ENCODE measurements at regions not wholly inside any gene's neighbourhood (a gene's known extent, or its start where the extent isn't known, plus 50 kb on each side); places are given as distances from the start of the nearest gene placed in this dataset.

- no peak for TF ChIP-seq CTCF (IDR thresholded peaks at IDR 0.05; ENCODE audit: control insufficient read depth, insufficient read depth, low read depth, low read length, missing control alignments)
- DNase-seq (ENCODE audit: low read depth), result no peak
- no peak overlapping the region for H3K4me3 ChIP-seq (ENCODE audit: control insufficient read depth, low read depth, low read length)
Measured at GRCh38 chr22:48247829-48248228, 1485.4 kb downstream of the TBC1D22A start.

- H3K4me3 ChIP-seq (ENCODE audit: control insufficient read depth, low read depth, low read length), result no peak overlapping the region
- DNase-seq (ENCODE audit: low read depth), result no peak
- TF ChIP-seq CTCF (IDR thresholded peaks at IDR 0.05; ENCODE audit: control insufficient read depth, insufficient read depth, low read depth, low read length, missing control alignments), result no peak
Measured at GRCh38 chr22:48245196-48245485, 1482.7 kb downstream of the TBC1D22A start.

GRCh38 chr22:48244388-48245195 lies 1482.1 kb downstream of the TBC1D22A start:
- no peak overlapping the region for H3K4me3 ChIP-seq (ENCODE audit: control insufficient read depth, low read depth, low read length)
- no peak for TF ChIP-seq CTCF (IDR thresholded peaks at IDR 0.05; ENCODE audit: control insufficient read depth, insufficient read depth, low read depth, low read length, missing control alignments)
- no peak for DNase-seq (ENCODE audit: low read depth)

- H3K4me3 ChIP-seq (ENCODE audit: control insufficient read depth, low read depth, low read length), result no peak overlapping the region
- DNase-seq (ENCODE audit: low read depth), result no peak
- TF ChIP-seq CTCF (IDR thresholded peaks at IDR 0.05; ENCODE audit: control insufficient read depth, insufficient read depth, low read depth, low read length, missing control alignments), result no peak
Measured at GRCh38 chr22:48242461-48242864, 1480.0 kb downstream of the TBC1D22A start.

- TF ChIP-seq CTCF (IDR thresholded peaks at IDR 0.05; ENCODE audit: control insufficient read depth, insufficient read depth, low read depth, low read length, missing control alignments), result no peak
- H3K4me3 ChIP-seq (ENCODE audit: control insufficient read depth, low read depth, low read length), result no peak overlapping the region
- no peak for DNase-seq (ENCODE audit: low read depth)
Measured at GRCh38 chr22:48241658-48242057, 1479.2 kb downstream of the TBC1D22A start.

- no peak for DNase-seq (ENCODE audit: low read depth)
- H3K4me3 ChIP-seq (ENCODE audit: control insufficient read depth, low read depth, low read length), result no peak overlapping the region
- no peak for TF ChIP-seq CTCF (IDR thresholded peaks at IDR 0.05; ENCODE audit: control insufficient read depth, insufficient read depth, low read depth, low read length, missing control alignments)
Measured at GRCh38 chr22:48240935-48241230, 1478.4 kb downstream of the TBC1D22A start.

All from AG09309 (cell line).